Panc1 (cell line): ENCODE measurements at regions not wholly inside any gene's neighbourhood (a gene's known extent, or its start where the extent isn't known, plus 50 kb on each side); places are given as distances from the start of the nearest gene placed in this dataset.

Experiments used
- ATAC-seq: fragments of 200-7000 bp; cut with Tn5 transposase; 2 replicates; pipeline ENCODE4 v1.9.1; 2020; ENCODE audit warnings: mild to moderate bottlenecking, moderate library complexity
- BruUV-seq: library from RNA; stranded (reverse); fragments of 400-500 nt; replicated peaks from 2 replicates; lab custom pipeline; 2021; lab: Mats Ljungman, UMichigan
- CTCF ChIA-PET: fragments of 300-600 bp; sonication (Branson Sonifier 250); formaldehyde crosslinking; loops from one replicate; lab custom pipeline; 2022; ENCODE audit warnings: antibody characterized with exemption; lab: Charles Lee
- POLR2A ChIA-PET: fragments of 300-600 bp; sonication (Branson Sonifier 250); formaldehyde crosslinking; loops from one replicate; lab custom pipeline; 2022; ENCODE audit warnings: antibody characterized with exemption; lab: Charles Lee
- DNase-seq: peaks from one replicate; pipeline ENCODE4 v3.0.0-alpha.2; 2010; ENCODE audit warnings: low read depth, low spot score
- H3K27ac ChIP-seq: 2 replicates; pipeline ENCODE4 v1.5.1; 2011; ENCODE audit warnings: mild to moderate bottlenecking, low read length, inconsistent platforms
- H3K27me3 ChIP-seq: fragments of 200-500 bp; sonication (Bioruptor generic); 2 replicates; pipeline ENCODE4 v1.6.0; 2014; ENCODE audit warnings: low read length, inconsistent platforms; ENCODE audit not compliant: control insufficient read depth, insufficient read depth
- H3K36me3 ChIP-seq: fragments of 200-500 bp; sonication (Bioruptor generic); 2 replicates; pipeline ENCODE4 v1.5.1; 2014; ENCODE audit warnings: inconsistent platforms, mild to moderate bottlenecking, low read length, moderate library complexity; ENCODE audit not compliant: control insufficient read depth, insufficient read depth
- H3K4me1 ChIP-seq: 2 replicates; pipeline ENCODE4 v1.5.1; 2011; ENCODE audit warnings: inconsistent platforms, mild to moderate bottlenecking, low read length, moderate library complexity; ENCODE audit not compliant: control insufficient read depth, insufficient read depth
- H3K4me3 ChIP-seq, 2 experiments: 2 replicates each; pipeline ENCODE4 v1.5.1; 2011 to 2012; ENCODE audit warnings: low read depth in 2 of 2, low read length in 2 of 2, mild to moderate bottlenecking in 2 of 2, inconsistent platforms in 1 of 2, moderate library complexity in 1 of 2
- H3K9me3 ChIP-seq: fragments of 200-500 bp; sonication (Bioruptor generic); 2 replicates; pipeline ENCODE4 v1.5.1; 2014; ENCODE audit warnings: low read depth, mild to moderate bottlenecking, inconsistent platforms, low read length, moderate library complexity; ENCODE audit not compliant: control insufficient read depth, insufficient read depth
- CTCF ChIP-seq: fragments of 450-650 bp; IDR thresholded peaks from 2 replicates; pipeline ENCODE4 v1.5.1; 2017; ENCODE audit warnings: mild to moderate bottlenecking
- POLR2AphosphoS5 ChIP-seq: IDR thresholded peaks from 2 replicates; pipeline ENCODE4 v1.6.1; 2012; ENCODE audit warnings: mild to moderate bottlenecking, low read depth, low read length, moderate library complexity
- SIN3A ChIP-seq: IDR thresholded peaks from 2 replicates; pipeline ENCODE4 v1.6.1; 2012; ENCODE audit warnings: low read depth, mild to moderate bottlenecking, low read length, moderate library complexity, borderline replicate concordance; ENCODE audit not compliant: insufficient read depth
- TCF7L2 ChIP-seq: IDR thresholded peaks from 2 replicates; pipeline ENCODE4 v1.6.1; 2011; ENCODE audit warnings: mild to moderate bottlenecking, low read depth, low read length, inconsistent platforms
- in situ Hi-C: cut with HindIII; loops from 2 replicates; pipeline ENCODE4 v1.10.0; 2016; ENCODE audit warnings: low sequenced_read_pairs, low pct_unique_long_range_greater_than_20kb
- intact Hi-C: fragments of 100-400 bp; cut with micrococcal nuclease; formaldehyde crosslinking; loops from one replicate; pipeline ENCODE4 v1.10.0; 2022; ENCODE audit not compliant: unreplicated experiment
- TF ChIP-seq, protein P1 (sequence below), 2 experiments: IDR thresholded peaks; 2 replicates each; pipeline ENCODE4 v1.6.1; 2011 to 2012; ENCODE audit warnings: low read depth in 2 of 2, control low read depth in 1 of 2, low read length in 1 of 2, mild to moderate bottlenecking in 1 of 2, moderate library complexity in 1 of 2; ENCODE audit not compliant: insufficient read depth in 1 of 2

- CTCF ChIA-PET, result no interaction called here
These were observed 247.1 kb upstream of the PRR16 start for GRCh38 chr5:120217001-120217400.

GRCh38 chr5:120219988-120220387 is 244.1 kb upstream of the PRR16 start:
- ChIA-PET POLR2A (no interaction called here), CTCF (no interaction called here)
- TF ChIP-seq POLR2AphosphoS5 (no peak), CTCF (no peak), TCF7L2 (no peak), SIN3A (no peak)
- TF ChIP-seq, protein P1, sequence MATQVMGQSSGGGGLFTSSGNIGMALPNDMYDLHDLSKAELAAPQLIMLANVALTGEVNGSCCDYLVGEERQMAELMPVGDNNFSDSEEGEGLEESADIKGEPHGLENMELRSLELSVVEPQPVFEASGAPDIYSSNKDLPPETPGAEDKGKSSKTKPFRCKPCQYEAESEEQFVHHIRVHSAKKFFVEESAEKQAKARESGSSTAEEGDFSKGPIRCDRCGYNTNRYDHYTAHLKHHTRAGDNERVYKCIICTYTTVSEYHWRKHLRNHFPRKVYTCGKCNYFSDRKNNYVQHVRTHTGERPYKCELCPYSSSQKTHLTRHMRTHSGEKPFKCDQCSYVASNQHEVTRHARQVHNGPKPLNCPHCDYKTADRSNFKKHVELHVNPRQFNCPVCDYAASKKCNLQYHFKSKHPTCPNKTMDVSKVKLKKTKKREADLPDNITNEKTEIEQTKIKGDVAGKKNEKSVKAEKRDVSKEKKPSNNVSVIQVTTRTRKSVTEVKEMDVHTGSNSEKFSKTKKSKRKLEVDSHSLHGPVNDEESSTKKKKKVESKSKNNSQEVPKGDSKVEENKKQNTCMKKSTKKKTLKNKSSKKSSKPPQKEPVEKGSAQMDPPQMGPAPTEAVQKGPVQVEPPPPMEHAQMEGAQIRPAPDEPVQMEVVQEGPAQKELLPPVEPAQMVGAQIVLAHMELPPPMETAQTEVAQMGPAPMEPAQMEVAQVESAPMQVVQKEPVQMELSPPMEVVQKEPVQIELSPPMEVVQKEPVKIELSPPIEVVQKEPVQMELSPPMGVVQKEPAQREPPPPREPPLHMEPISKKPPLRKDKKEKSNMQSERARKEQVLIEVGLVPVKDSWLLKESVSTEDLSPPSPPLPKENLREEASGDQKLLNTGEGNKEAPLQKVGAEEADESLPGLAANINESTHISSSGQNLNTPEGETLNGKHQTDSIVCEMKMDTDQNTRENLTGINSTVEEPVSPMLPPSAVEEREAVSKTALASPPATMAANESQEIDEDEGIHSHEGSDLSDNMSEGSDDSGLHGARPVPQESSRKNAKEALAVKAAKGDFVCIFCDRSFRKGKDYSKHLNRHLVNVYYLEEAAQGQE (IDR thresholded peaks at IDR 0.05; ENCODE audit: insufficient read depth in 1 of 2, low read depth in 2 of 2, low read length in 1 of 2), result no peak
- H3K27ac ChIP-seq, result no peak overlapping the region
- BruUV-seq, result no TSS peak
- H3K4me3 ChIP-seq, result no peak overlapping the region
- no peaks in the 10 kb centered on the region for H3K27me3 ChIP-seq
- DNase-seq (no peak), ATAC-seq (no peak)
- in situ Hi-C loops, result no loop called here
- no peaks in the 10 kb centered on the region for H3K9me3 ChIP-seq
- intact Hi-C loops, result no loop called here
- H3K36me3 ChIP-seq, result no peaks in the 10 kb centered on the region
- H3K4me1 ChIP-seq, result no peaks in the 10 kb centered on the region

More at GRCh38 chr5:120217001-120217400, 247.1 kb upstream of the PRR16 start:
- POLR2A ChIA-PET, result no interaction called here
- H3K4me3 ChIP-seq, result no peak overlapping the region
- no peak overlapping the region for H3K27ac ChIP-seq
- intact Hi-C loops, result no loop called here
- DNase-seq (no peak), ATAC-seq (no peak)
- H3K9me3 ChIP-seq, result no peaks in the 10 kb centered on the region
- no peaks in the 10 kb centered on the region for H3K36me3 ChIP-seq
- BruUV-seq, result no TSS peak
- H3K4me1 ChIP-seq, result no peaks in the 10 kb centered on the region
- no peaks in the 10 kb centered on the region for H3K27me3 ChIP-seq
- TF ChIP-seq POLR2AphosphoS5 (no peak), CTCF (no peak), TCF7L2 (no peak), SIN3A (no peak)
- TF ChIP-seq, protein P1 (IDR thresholded peaks at IDR 0.05; ENCODE audit: insufficient read depth in 1 of 2, low read depth in 2 of 2, low read length in 1 of 2), result no peak
- in situ Hi-C loops, result no loop called here
